SW 1271 (cell line): ENCODE measurements at regions not wholly inside any gene's neighbourhood (a gene's known extent, or its start where the extent isn't known, plus 50 kb on each side); places are given as distances from the start of the nearest gene placed in this dataset.

ENCODE experiments used
- DNase-seq, 2 experiments: peaks; one replicate each; lab custom pipeline; 2025; lab: John Stamatoyannopoulos, UW

DNA sequence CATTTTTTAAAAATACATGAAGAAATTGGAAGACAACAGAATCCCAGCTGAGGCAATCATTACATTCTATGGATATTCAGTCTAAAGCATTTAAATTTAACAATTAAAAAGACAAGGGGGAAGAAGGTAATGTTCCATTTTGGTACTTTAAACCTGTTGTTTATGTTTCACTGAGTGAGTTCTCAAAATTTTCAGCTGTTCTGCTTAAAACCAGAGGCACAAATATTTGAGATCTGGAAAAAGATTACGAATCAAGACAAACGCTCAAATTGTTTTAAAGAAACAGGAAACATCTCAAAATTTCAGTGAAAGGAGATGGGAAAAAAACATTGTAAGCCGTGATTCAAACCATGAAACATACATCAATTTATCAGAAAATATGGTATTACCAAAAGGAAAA, 656.2 kb upstream of the CHAC2 start:
- DNase-seq = no peak

GRCh38 chr2:53111004-53111403, 656.6 kb upstream of the CHAC2 start:
- no peak for DNase-seq

- no peak for DNase-seq
These were observed 659.4 kb upstream of the CHAC2 start for GRCh38 chr2:53108246-53108645.

DNA sequence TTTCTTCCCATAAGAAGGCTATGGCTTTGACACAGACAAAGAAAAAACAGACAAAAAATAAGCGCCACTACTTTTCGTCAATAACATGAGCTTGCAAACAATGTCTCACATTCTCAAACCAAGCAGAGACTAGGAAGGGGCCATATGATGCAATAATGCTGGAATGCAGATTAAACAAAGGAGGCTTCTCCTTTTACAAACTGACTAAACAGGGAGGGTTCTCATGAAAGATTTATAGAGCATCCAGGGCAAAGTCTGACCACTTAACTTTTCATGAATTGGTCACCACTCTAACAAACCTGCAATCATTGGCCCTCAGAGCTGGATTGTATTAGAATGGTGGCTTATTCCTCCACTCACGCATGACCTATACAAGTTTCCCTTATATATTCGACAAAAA, 663.3 kb upstream of the CHAC2 start:
- DNase-seq = no peak

DNA sequence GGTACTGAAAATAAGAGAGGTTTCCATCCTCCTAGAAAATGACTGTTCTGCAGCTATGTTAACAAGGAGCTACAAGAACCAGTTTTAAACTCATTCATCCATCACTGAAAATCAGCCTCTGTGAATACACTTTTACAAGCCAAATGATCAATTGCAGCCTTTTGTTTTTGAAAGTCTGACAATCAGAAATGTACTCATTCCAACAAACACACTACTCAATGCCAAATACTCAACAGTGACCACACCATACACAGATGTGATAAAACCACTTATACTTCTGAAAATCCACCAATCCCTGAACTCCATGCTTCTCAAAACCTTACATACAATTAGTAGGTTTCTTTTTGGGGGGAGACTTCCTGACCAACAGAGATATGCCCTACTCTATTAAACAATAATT, 663.9 kb upstream of the CHAC2 start:
- no peak for DNase-seq

DNA sequence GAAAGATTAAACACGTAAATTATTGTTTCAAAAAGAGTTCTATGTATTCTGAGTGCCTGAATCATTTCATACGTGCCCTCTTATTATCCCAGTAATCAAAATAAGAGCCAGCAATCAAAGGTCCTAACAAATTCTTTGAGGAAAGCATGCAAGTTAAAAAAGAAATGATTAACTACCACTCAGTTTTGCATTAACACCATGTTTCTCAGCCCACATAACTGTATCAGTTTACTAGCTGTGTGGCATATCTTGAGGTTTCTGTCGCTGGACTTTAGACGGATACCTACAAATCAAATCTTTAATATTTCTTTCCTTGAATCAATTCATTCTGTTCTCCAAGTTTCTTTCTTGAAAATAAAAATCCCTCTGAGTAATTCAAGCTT, 668.9 kb upstream of the CHAC2 start:
- DNase-seq = no peak

GRCh38 chr2:53096351-53096750, 671.3 kb upstream of the CHAC2 start:
- DNase-seq = no peak

DNA sequence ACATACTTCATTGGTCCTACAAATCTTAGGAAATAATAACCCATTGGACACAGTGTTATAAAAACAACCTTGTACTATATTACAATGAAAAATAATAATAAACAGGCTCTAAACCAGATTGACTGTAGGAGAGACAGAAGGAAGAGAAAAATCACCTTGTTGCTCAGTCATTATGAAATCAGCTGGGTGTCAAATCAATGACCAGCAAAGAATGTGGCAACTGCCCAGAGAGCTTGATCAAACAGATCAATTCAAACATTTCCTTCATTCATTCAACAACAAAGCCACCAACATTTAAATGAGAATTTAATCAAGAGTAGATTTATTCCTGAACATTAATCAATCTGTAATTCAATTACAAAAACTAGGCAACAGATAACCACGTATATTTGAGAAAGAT, 671.9 kb upstream of the CHAC2 start:
- no peak for DNase-seq

GRCh38 chr2:53095227-53095626, 672.4 kb upstream of the CHAC2 start:
- DNase-seq = no peak

GRCh38 chr2:53093355-53093754, 674.2 kb upstream of the CHAC2 start:
- DNase-seq = no peak

DNA sequence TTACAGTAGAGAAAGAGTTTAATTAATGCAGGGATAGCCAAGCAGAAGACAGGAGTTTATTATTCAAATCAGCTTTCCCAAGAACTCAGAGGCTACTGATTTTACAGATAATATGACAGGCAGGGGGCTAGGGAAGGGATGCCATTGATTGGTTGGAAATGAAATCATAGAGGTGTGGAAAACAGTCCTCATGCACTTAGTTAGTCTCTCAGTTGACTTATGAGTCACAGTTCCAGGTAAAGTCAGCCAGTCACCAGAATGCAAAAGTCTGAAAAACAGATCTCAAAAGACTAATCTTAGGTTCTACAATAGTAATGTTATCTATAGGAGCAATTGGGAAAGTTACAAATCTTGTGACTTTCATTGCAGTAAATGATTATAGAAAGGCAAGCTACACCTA, 676.4 kb upstream of the CHAC2 start:
- no peak for DNase-seq

DNA sequence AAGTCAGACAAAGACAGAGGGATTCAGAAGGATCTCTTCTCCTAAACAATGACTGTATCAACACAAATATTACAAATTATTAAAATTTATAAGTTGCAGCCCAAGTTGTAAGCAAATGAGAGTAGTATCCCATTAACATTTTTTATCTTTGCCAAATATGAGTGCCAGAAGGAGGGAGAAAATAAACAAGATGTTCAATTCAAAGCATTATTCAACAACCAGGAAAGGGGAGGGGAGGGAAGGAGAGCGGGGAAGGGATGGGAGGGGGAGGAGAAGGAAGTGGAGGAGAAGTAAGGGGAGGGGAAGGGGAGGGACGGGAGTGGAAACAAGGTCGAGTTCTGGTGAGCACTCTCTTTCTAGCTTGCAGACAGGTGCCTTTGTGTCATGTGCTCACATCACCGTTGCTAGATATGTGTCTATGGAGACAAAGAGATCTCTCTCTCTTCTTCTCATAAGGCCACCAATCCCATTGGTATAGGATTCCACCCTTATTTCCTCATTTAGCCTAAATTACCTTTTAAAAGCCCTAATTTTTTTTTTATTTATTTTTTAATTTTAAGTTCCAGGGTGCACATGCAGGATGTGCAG, 679.6 kb upstream of the CHAC2 start:
- no peak for DNase-seq

DNA sequence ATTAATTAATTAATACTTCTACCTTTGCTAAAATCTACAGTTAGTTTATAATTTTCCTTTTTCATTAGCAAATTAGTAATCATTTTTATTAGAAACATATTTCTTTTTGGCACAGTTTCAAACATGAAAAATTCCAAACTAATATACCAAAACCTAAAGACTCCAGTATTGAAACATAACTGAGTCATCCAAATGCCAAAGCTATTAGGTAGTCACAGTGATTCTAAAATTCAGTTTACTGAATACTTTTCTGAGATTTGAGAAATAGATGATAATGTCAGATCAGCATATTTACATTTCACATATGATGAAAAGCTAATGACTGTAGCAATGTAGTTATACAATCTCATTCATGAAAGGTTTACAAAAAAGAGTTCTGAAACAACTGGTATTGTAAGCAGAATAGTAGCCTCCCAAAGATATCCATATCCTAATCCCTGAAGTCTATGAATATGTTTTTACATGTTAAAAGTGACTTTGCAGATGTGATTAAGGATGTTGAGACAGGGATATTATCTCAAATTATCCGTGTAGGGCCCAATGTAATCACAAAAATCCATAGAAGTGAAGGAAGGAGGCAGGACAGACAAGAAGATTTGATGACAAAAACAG, 680.2 kb upstream of the CHAC2 start:
- peak in 1 of 2 experiments; percentile 4 for DNase-seq

GRCh38 chr2:53077413-53077812, 690.2 kb upstream of the CHAC2 start:
- DNase-seq = no peak

- DNase-seq = no peak
These were observed 691.8 kb upstream of the CHAC2 start for GRCh38 chr2:53075760-53076159.

DNA sequence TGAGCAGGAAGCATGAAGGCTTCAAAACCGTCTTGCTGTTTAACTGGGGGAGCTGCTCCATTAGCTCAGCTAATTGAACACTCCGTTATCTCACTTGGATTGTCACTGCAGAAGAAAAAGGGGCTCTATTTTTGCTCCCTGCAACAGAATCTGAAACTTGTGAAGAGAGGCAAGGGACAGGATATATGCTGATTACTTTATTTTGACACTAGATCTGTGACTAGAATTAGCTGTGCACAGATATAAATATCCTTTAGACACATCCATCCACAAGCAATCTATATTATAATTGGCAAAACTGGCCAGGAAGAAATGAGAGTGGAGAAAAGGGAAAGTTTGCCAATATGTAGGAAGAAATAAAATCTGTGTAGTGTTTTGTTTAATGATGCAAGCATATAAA, 700.1 kb upstream of the CHAC2 start:
- DNase-seq = no peak

GRCh38 chr2:53067056-53067455, 700.5 kb upstream of the CHAC2 start:
- no peak for DNase-seq

- no peak for DNase-seq
These were observed 703.5 kb upstream of the CHAC2 start for GRCh38 chr2:53064154-53064553.

DNA sequence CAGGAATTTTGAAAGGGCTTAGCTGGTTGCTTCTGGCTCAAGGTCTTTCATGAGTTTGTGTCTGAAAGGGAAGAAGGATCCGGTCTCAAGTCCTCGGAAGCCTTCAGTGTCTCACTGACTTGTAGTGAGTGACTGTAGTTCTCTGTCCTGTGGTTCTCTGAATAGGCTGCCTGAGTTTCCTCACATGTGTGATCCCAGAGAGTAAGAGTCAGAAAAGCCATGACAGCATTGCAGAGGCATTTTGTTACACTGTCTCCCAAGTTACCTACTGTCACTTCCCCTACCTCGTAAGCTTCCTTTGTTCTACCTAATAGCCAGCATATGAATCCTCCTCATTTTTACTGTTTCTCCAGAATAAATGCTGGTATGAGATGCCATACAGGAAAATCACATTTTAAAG, 709.1 kb upstream of the CHAC2 start:
- peak in 1 of 2 experiments; percentile 45 for DNase-seq

- DNase-seq = no peak
These were observed 713.7 kb upstream of the CHAC2 start for GRCh38 chr2:53053937-53054336.

DNA sequence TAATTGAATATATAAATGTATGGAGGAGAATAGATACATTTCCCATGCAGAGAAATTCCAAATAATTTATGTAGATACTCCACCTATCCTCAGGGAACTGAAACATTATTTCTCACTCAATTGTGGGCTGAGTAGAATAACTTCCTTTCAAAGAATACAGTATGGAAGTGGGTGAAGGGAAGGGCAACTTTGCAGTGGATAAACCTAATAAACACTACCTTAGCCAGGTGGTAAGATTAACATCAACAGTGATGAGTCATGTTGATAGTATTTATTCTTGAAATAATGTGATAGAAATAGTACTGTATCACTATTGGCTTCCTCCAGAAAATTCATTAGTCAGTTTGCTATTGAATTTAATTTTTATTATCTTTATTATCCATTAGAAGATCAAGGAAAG, 716.4 kb upstream of the CHAC2 start:
- no peak for DNase-seq

- DNase-seq = no peak
These were observed 726.9 kb upstream of the CHAC2 start for GRCh38 chr2:53040536-53041229.

GRCh38 chr2:53036196-53036595, 731.4 kb upstream of the CHAC2 start:
- DNase-seq = no peak

DNA sequence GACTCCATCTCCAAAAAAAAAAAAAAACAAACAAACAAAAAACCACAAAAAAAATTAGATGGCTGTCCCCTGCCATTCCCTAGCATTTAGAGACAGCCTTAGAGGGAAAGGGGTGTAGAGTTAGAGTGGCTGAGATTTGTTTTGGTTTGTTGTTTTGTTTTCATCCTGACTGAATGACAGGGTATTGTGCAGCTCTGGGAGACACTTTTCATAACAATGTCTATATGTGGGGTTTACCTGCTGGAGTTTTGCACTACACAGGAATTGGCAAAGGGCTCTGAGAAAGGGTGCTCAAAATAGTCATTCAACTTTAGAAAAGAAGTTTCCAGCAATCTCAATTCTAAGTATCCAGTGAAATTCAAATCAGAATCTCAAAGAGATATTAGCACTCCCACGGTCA, 732.5 kb upstream of the CHAC2 start:
- DNase-seq = no peak
